ENCODE measurements at regions not wholly inside any gene's neighbourhood (a gene's known extent, or its start where the extent isn't known, plus 50 kb on each side); places are given as distances from the start of the nearest gene placed in this dataset.

- CTCF ChIA-PET (ENCODE audit: partially characterized antibody), result no interaction called here
- no peak overlapping the region for H3K23ac ChIP-seq (ENCODE audit: insufficient read length)
- no peaks in the 10 kb centered on the region for H3K27me3 ChIP-seq (replicated peaks in 1 of 4; ENCODE audit: control insufficient read depth in 3 of 4, extremely low read depth in 1 of 4, insufficient read depth in 3 of 4, low read length in 3 of 4)
- H3K14ac ChIP-seq (ENCODE audit: insufficient read length), result no peak overlapping the region
- no peaks in the 10 kb centered on the region for H3K79me1 ChIP-seq (ENCODE audit: low read depth, low read length)
- POLR2A ChIA-PET (ENCODE audit: partially characterized antibody), result no interaction called here
- no peak overlapping the region for H2AK5ac ChIP-seq (ENCODE audit: low read depth, low read length)
- H3K36me3 ChIP-seq (ENCODE audit: control insufficient read depth in 2 of 4, insufficient read depth in 4 of 4, low read length in 3 of 4), result no peaks in the 10 kb centered on the region
- H3K27ac ChIP-seq (ENCODE audit: low read depth, low read length), result no peak overlapping the region
- no peak overlapping the region for H3K56ac ChIP-seq (replicated peaks; ENCODE audit: insufficient read length, low read depth, low read length)
- no peak overlapping the region for H3K4me2 ChIP-seq (ENCODE audit: insufficient read depth in 1 of 2, low read depth in 2 of 2, low read length in 2 of 2)
- WGBS, 2 experiments (ENCODE audit: extremely low coverage in 1 of 2, insufficient coverage in 1 of 2, insufficient read length in 1 of 2, insufficient replicate concordance in 2 of 2, low coverage in 1 of 2, low lambda C conversion rate in 2 of 2, missing lambda C conversion rate in 1 of 2), result 85% methylated on average over 4 of the region's 4 CpGs; no CpG with 5 or more reads in 1 of the 2 experiments
- no peak overlapping the region for H3K4me3 ChIP-seq (ENCODE audit: extremely low read depth in 1 of 4, insufficient read depth in 2 of 4, low read depth in 3 of 4, low read length in 4 of 4)
- H2BK20ac ChIP-seq (ENCODE audit: low read length), result no peak overlapping the region
- H3K23me2 ChIP-seq (ENCODE audit: low read depth, low read length), result no peaks in the 10 kb centered on the region; the same call in 1 of the 2 replicates
- no peak overlapping the region for H2BK5ac ChIP-seq (ENCODE audit: low read depth, low read length)
- no peak overlapping the region for H2BK15ac ChIP-seq (ENCODE audit: low read length)
- no peak overlapping the region for H2BK120ac ChIP-seq (replicated peaks; ENCODE audit: low read depth, low read length)
- no peaks in the 10 kb centered on the region for H3K4me1 ChIP-seq (replicated peaks in 1 of 4; ENCODE audit: control insufficient read depth in 3 of 4, insufficient read depth in 4 of 4, low read length in 3 of 4)
- H4K8ac ChIP-seq (ENCODE audit: extremely low read depth, insufficient read depth, low read length), result no peak overlapping the region
- H3K79me2 ChIP-seq (ENCODE audit: control insufficient read depth in 1 of 2, insufficient read depth in 2 of 2, low read length in 2 of 2), result no peaks in the 10 kb centered on the region
- no peak overlapping the region for H3K4ac ChIP-seq (replicated peaks; ENCODE audit: insufficient read length, low read depth, low read length)
- H4K5ac ChIP-seq (ENCODE audit: insufficient read length, low read depth, low read length), result no peak overlapping the region
- H2AFZ ChIP-seq (ENCODE audit: low read length), result no peak overlapping the region
- no peak overlapping the region for H2BK12ac ChIP-seq (ENCODE audit: low read depth, low read length)
- DNase-seq (ENCODE audit: low read depth in 1 of 2, low spot score in 2 of 2) (no peak), FAIRE-seq (no peak)
- H4K20me1 ChIP-seq (replicated peaks in 1 of 2; ENCODE audit: control insufficient read depth in 1 of 2, insufficient read depth in 2 of 2, low read length in 2 of 2), result no peaks in the 10 kb centered on the region
- H3K9ac ChIP-seq (replicated peaks in 1 of 4; ENCODE audit: extremely low read depth in 1 of 4, low read depth in 3 of 4, low read length in 3 of 4), result no peak overlapping the region
- no peaks in the 10 kb centered on the region for H3K9me3 ChIP-seq (ENCODE audit: insufficient read depth in 2 of 2, low read depth in 1 of 2, low read length in 1 of 2)
- H3K18ac ChIP-seq (ENCODE audit: extremely low read depth, low read length), result no peak overlapping the region
- no peak overlapping the region for H4K91ac ChIP-seq (replicated peaks; ENCODE audit: insufficient read length, low read length)
- TF ChIP-seq ASH2L (IDR thresholded peaks at IDR 0.05; ENCODE audit: low read length) (no peak), RAD21 (IDR thresholded peaks at IDR 0.05 in 1 of 2, conservative IDR thresholded peaks at IDR 0.05 in 1 of 2; ENCODE audit: low read depth in 2 of 2, low read length in 2 of 2) (no peak), NANOG (IDR thresholded peaks at IDR 0.05; ENCODE audit: insufficient read depth, low read depth, low read length, poor library complexity, severe bottlenecking) (no peak), JUND (IDR thresholded peaks at IDR 0.05; ENCODE audit: low read length) (no peak), SIX5 (IDR thresholded peaks at IDR 0.05; ENCODE audit: low read depth, low read length) (no peak), CTBP2 (IDR thresholded peaks at IDR 0.05; ENCODE audit: borderline replicate concordance, insufficient read depth, insufficient read length, low read length) (no peak), CBX8 (IDR thresholded peaks at IDR 0.05; ENCODE audit: borderline replicate concordance, low read depth, low read length) (no peak), PHF8 (conservative IDR thresholded peaks at IDR 0.05; ENCODE audit: low read depth, low read length) (no peak), RNF2 (IDR thresholded peaks at IDR 0.05; ENCODE audit: borderline replicate concordance, low read depth, low read length, missing control alignments, poor library complexity, severe bottlenecking) (no peak), SRF (IDR thresholded peaks at IDR 0.05; ENCODE audit: low read depth, low read length) (no peak), SIRT6 (IDR thresholded peaks at IDR 0.05; ENCODE audit: low read length) (no peak)
Measured at GRCh38 chr5:16245249-16245648, 65.7 kb upstream of the MARCHF11 start.
